Hematopoietic multipotent progenitor cell treated with erythropoietin and hydrocortisone succinate and interleukin-3 and kit ligand, for 15 days (in vitro differentiated cells): ENCODE measurements at regions not wholly inside any gene's neighbourhood (a gene's known extent, or its start where the extent isn't known, plus 50 kb on each side); places are given as distances from the start of the nearest gene placed in this dataset.
"Not testable (repeated sequence)": the region's sequence is repeated elsewhere in the genome, so short reads cannot be mapped to it uniquely, and the experiment has no call there.

Source experiments
- DNase-seq: peaks from one replicate; pipeline ENCODE4 v3.0.0-alpha.2; 2015; ENCODE audit warnings: low spot score

DNA sequence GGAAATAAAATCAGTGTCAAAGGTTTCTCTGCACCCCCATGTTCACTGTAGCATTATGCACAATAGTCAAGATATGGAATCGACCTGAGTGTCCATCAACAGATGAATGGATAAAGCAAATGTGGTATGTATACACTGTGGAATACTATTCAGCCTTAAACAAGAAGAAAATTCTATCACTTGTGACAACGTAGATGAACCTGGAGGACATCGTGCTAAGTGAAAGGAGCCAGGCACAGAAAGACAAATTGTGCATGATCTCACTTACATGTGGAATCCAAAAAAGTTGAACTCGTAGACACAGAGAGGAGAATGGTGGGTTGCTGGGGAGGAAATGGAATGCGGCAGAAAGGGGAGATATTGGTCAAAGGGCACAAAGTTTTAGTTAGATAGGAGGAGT, 136.3 kb upstream of the ESR1 start:
- no peak for DNase-seq

DNA sequence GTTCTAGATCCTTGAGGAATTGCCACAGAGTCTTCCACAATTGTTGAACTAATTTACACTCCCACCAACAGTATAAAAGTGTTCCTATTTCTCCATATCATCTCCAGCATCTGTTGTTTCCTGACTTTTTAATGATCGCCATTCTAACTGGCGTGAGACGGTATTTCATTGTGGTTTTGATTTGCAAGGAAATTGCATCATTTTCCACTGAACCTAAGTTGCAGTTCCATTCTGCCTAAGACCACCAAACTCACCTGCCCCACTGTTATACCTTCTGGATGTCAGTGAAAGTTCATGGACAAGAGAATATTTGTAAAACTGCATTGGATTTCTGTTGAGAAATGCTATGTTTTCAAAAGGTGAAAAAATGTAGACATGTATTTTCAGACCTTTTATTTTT, 132.9 kb upstream of the ESR1 start:
- no peak for DNase-seq

GRCh38 chr6:151675746-151676459, 131.6 kb upstream of the ESR1 start:
- DNase-seq, result peak; percentile 32

DNA sequence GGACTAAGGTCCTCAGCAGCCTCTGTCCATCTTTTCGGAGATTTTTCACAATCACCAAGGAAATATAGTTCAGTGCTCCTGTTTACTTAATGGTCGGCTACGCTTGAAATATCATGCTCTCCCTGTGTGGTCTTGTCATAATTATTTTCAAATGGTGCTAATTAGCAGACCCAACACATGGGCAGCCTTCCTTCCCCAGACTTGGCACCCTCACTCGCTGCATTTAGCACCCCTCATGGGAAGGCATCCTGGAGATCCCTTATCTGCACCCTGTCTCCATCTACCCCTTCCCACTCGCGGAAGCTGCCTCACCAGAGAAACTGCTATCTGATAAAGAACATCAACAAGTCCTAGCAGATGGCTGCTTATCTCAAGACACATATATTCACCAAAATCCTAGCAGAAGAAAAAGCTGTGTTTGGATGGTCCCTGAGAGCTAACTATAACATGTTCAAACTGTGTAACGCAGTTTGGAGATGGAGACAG, 131.0 kb upstream of the ESR1 start:
- no peak for DNase-seq

GRCh38 chr6:151677404-151677803, 130.1 kb upstream of the ESR1 start:
- DNase-seq, result no peak

DNA sequence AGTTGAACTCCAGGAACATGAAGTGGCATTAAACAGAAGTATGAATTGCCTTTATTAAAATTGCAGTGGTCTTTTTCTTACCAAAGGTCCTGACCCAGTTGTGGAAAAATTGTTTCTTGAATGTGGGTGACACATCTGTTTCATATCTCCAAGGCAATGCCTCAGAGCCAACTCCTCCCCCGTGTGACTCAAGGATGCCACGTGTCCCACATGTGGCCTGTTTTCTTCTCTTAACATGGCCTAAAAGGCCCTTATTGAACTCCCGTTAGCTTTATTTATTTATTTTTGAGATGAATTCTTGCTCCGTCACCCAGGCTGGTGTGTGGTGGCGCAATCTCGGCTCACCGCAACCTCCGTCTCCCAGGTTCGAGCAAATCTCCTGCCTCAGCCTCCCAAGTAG, 128.4 kb upstream of the ESR1 start:
- DNase-seq, result no peak

DNA sequence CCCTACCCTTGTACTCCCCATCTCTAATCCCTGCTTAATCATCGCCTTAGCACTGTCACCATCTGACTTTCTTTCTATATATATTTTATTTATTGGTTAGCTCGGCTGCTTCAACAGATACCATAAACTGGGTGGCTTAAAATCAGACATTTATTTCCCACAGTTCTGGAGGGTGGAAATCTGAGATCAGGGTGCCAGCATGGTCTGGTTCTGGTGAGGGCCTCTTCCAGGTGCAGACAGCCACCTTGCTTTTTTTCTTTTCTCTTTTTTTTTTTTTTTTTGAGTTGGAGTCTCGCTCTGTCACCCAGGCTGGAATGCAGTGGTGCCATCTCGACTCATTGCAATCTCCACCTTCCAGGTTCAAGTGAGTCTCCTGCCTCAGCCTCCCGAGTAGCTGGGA, 127.5 kb upstream of the ESR1 start:
- no peak for DNase-seq

DNA sequence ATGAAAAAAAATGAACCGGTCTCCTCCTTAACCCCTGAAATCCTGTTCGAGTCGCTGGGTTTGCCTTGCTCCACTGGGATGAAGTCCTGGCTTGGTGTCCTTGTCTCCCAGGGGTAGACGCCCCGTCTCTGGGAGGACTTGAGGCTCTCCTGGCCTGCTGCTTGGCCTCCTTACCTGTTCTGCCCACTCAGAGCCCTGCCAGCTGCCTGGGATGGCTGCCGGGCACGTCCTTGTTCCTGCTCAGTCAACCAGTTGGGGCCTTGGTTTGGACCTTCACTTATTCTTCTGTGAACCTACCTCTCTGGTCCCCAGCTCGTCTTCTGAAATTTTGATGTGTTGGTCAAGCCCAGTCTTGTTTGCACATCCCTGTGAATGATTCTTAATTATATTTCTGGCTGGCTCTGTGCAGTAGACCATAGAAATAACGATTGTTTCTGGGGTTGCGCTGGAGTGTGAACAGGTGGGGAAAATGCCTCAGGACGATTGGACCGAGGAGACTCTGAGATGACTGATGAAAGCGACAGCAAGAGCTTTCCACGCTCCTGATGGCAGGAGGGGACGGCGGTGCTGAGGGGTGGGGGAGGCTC, 126.5 kb upstream of the ESR1 start:
- no peak for DNase-seq

DNA sequence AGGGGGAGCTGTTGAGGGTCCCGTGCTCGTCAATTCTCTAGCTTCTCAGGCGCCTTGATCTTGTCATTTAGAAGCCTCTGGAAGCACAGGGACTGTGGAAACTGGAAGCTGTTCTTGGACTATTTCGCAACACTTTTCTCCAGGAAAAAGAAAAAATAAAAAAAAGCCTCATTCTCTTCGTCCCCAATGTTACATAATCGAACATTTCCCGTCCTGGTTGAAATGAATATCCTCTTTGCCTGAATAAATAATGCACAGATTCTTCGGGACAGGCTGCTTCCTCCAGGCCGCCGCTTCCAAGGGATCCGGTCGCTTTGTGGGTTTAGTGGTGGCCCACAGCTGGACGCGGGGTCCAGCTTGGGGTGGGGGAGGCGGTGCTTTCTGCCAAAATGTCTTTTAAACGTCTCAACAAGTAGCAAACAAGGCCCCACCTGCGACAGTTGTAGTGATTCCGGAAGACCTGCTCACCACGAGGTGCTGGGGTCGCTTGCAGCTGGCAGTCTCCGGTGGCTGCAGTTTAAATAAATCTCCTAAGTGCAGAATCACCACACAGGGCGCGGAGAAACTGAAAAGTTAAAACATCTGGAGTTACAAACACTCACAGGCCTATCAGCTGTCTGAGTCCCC, 125.9 kb upstream of the ESR1 start:
- no peak for DNase-seq

GRCh38 chr6:151682251-151682650, 125.2 kb upstream of the ESR1 start:
- no peak for DNase-seq

DNA sequence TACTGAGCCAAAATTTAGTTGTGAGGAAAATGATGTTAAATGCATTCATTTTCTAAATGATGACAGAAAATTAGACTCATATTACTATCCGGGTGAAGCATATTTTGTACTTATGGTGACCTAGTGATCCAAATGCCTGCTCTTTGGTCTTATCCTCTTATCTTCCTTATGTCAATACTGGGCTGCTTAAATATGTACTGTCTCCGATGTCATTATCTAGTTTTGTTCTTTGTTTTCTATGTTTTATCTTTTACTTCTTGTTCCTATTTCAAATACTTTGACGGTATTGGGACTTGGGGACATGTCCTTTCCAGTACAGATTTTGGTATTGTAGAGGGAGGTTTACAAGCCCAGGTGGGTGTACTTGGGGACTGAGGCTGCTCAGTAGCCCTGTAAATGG, 124.6 kb upstream of the ESR1 start:
- DNase-seq, result no peak

GRCh38 chr6:151683381-151683780, 124.1 kb upstream of the ESR1 start:
- DNase-seq, result no peak

GRCh38 chr6:151689499-151690201, 117.8 kb upstream of the ESR1 start:
- DNase-seq, result no peak

DNA sequence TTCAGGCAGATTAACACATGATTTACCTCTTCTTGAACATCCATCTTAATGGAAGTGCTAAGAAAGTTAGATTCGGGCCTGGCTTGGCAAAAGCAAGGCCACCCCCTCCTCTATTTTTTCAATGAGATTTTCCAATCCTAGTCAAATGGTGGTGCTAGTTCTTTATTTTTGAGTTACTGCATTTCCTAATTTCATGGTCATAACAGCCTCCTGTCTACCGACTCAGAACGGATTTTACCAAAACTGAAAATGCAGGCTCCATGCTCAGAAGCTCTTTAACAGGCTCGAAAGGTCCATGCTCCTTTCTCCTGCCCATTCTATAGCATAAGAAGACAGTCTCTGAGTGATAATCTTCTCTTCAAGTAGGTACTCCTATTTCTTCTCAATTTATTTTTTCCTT, 117.2 kb upstream of the ESR1 start:
- DNase-seq, result no peak

- DNase-seq, result no peak
Measured at GRCh38 chr6:151690768-151691562, 116.5 kb upstream of the ESR1 start.

DNA sequence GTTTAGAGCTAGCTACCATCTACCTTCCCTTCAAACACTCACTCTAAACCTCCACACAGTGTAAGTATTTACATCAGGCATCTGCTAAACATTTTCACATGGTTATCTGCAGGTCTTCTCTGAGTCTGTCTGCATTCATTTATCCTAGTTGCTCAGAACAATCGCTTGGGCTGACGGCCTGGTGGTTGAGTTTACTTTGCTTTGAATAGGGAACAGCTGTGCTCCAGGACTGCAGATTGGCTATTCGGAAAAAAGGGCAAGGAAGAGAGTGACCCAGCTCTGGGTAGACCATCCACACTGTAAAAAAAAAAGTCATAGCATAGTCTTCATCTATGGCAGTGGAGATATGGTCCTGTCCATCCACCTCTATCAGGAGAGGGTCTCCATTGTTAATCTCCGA, 115.3 kb upstream of the ESR1 start:
- DNase-seq, result no peak

- DNase-seq, result no peak
Measured at GRCh38 chr6:151693366-151693765, 114.1 kb upstream of the ESR1 start.

DNA sequence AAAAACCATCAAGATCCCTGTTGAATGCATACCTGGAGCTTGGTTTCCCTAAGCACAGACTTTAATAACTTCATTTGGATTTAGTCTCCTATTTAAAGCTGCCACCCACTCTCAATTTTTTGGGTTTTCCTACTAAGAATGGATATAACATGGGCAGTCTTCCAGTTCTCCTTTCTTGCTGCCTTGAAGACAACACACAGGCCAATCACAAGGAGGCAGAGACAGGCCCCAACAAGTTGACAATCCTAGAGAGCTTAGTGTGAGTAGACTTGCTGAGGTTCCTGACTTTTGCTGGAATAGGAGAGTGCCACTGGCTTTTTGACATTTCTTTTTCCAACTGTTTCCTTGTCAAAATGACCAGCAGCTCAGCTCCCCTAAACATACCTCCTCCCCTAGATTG, 112.3 kb upstream of the ESR1 start:
- no peak for DNase-seq

DNA sequence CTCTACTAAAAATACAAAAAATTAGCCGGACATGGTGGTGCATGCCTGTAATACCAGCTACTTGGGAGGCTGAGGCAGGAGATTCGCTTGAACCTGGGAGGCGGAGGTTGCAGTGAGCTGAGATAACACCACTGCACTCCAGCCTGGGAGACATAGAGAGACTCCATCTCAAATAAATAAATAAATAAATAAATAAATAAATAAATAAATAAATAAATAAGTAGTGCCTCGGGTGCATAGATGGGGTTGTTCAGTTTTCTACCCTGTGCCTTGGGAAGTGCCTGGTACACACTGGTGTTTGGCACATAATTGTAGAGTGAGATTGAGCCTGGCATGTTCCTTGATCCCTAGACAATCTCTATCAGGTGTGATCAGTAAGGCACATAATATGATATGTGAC, 111.2 kb upstream of the ESR1 start:
- not testable (repeated sequence) for DNase-seq

- DNase-seq, result no peak
Measured at GRCh38 chr6:151698931-151699700, 108.4 kb upstream of the ESR1 start.

DNA sequence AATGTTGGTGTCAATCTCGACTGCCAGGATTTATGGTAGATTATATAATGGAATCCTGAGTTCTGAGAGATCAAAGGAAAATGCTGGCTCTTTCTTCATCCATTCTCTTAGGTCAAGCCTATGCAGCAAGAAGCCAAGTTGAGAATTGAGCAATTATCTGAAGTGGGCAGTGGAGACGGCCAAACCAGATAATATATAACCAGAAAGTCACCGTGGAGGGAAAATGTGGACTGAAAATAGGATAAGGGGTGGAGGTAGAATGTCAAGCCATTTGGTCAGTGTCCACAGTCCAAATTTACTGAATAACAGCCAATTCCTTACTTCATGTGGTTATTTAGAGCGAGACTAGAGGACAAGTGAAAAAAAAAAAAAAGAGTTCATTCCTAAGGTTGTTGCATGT, 107.8 kb upstream of the ESR1 start:
- DNase-seq, result no peak
